ENCODE measurements at regions not wholly inside any gene's neighbourhood (a gene's known extent, or its start where the extent isn't known, plus 50 kb on each side); places are given as distances from the start of the nearest gene placed in this dataset.

DNA sequence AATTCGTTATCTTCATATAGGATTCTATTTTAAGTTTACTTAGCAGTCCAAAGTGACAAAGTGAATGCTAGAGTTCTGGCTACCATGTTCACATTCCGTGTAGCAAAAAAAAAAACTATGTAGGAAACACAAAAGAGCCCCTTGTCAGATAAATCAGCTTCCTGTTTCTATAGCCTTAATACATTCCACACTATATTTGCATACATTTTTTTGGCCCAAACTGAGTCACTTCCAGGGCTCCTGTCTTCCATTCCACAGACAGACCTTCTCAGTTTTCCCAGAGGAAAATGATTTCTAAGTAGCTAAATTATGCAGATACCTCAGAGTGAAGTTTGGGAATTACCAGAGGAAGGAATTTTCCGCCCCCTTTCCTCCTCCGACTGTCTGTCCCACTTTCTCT, 841.9 kb upstream of the HS3ST1 start:
- intact Hi-C loops (cut with DNase I), result no loop called here
- Histone ChIP-seq H3K9me3 (no peaks in the 10 kb centered on the region), H3K36me3 (ENCODE audit: insufficient read depth in 1 of 2, low read depth in 1 of 2) (no peaks in the 10 kb centered on the region), H3K27ac (no peak overlapping the region), H3K27me3 (ENCODE audit: insufficient read depth in 3 of 3, low read length in 2 of 3) (no peaks in the 10 kb centered on the region), H3K4me1 (no peaks in the 10 kb centered on the region), H3K4me3 (no peak overlapping the region)
- 29 to 38% (median 29%) methylated on average over 4 of the region's 4 CpGs for WGBS, 3 donors
- ATAC-seq (no peak), DNase-seq (no peak)
- no peak for TF ChIP-seq CTCF (IDR thresholded peaks at IDR 0.05)

DNA sequence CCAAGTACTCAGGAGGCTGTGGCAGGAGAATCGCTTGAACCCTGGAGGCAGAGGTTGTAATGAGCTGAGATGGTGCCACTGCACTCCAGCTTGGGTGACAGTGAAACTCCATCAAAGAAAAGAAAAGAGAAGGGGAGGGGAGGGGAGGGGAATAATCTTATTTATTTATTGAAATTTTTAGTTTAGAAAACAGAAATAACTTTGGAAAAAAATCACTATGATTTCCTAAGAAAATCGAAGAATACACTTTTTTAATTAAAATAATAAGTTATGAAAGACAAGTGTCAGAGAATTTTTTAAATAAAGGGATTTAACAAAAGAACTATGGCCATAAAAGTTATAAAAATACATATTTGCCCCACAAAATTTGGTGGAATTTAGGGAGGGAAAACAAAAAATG, 836.9 kb upstream of the HS3ST1 start:
- H3K9me3 ChIP-seq, result peaks cover 2% of the 10 kb centered on the region
- no peak for TF ChIP-seq CTCF (IDR thresholded peaks at IDR 0.05)
- no peaks in the 10 kb centered on the region for H3K36me3 ChIP-seq (ENCODE audit: insufficient read depth in 1 of 2, low read depth in 1 of 2)
- no peak overlapping the region for H3K4me3 ChIP-seq
- H3K27me3 ChIP-seq (ENCODE audit: insufficient read depth in 3 of 3, low read length in 2 of 3), result no peaks in the 10 kb centered on the region
- intact Hi-C loops (cut with DNase I), result no loop called here
- DNase-seq, result no peak
- 84% methylated on average over 2 of the region's 2 CpGs for WGBS, 3 donors
- no peak overlapping the region for H3K27ac ChIP-seq
- ATAC-seq, result no peak
- no peaks in the 10 kb centered on the region for H3K4me1 ChIP-seq

GRCh38 chr4:12260453-12260852, 831.8 kb upstream of the HS3ST1 start:
- DNase-seq, result no peak
- Histone ChIP-seq H3K27me3 (ENCODE audit: insufficient read depth in 3 of 3, low read length in 2 of 3) (no peaks in the 10 kb centered on the region), H3K4me3 (no peak overlapping the region), H3K27ac (no peak overlapping the region), H3K36me3 (ENCODE audit: insufficient read depth in 1 of 2, low read depth in 1 of 2) (no peaks in the 10 kb centered on the region), H3K9me3 (peaks cover 2% of the 10 kb centered on the region), H3K4me1 (no peaks in the 10 kb centered on the region)
- intact Hi-C loops (cut with DNase I), result no loop called here
- 89 to 95% (median 92%) methylated on average over 3 of the region's 3 CpGs for WGBS, 3 donors
- ATAC-seq, result no peak
- TF ChIP-seq CTCF (IDR thresholded peaks at IDR 0.05), result no peak

DNA sequence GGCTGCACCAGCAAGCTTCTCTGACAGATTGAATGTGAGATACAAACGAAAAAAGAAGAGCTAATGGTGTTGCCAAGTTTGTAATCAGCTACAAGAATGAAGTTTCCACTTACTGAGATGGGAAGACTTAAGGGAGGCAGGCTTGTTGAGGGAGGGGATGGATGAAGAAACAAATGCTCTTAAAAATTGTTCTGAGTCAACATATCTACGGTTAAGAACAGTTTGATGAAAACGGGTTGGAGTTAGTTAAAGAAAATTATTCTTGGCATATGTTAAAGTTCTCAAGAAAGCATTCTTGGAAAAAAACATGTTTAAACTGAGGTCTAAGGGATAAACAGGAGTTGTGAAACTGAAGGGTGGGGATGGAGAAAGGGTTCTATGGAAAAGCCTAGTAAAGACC, 816.3 kb upstream of the HS3ST1 start:
- no peak for TF ChIP-seq CTCF (IDR thresholded peaks at IDR 0.05)
- H3K27ac ChIP-seq, result no peak overlapping the region
- DNase-seq, result no peak
- H3K27me3 ChIP-seq (ENCODE audit: insufficient read depth in 3 of 3, low read length in 2 of 3), result no peaks in the 10 kb centered on the region
- intact Hi-C loops (cut with DNase I), result no loop called here
- no peaks in the 10 kb centered on the region for H3K9me3 ChIP-seq
- WGBS, 3 donors, result 34 to 59% (median 51%) methylated on average over 3 of the region's 3 CpGs
- H3K4me1 ChIP-seq, result no peaks in the 10 kb centered on the region
- no peaks in the 10 kb centered on the region for H3K36me3 ChIP-seq (ENCODE audit: insufficient read depth in 1 of 2, low read depth in 1 of 2)
- H3K4me3 ChIP-seq, result no peak overlapping the region
- no peak for ATAC-seq

DNA sequence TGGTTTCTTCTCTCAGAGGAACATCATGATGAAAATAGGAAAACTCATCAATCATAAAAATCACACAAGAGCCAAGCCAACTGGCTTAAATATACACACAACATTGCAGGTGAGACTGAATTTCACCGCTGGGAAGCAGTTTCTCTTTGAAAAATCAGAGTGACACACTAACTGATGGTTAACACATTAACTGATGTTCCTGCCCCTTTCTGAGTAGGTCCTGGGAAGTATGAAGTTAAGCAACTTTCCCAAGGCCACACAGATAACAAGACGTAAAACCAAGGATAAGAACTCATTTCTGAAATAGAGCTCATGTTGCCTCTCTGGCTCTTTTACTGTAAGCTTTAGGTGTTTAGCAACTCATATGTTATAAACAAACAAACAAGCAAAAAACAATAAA, 813.7 kb upstream of the HS3ST1 start:
- 79 to 88% (median 84%) methylated on average over 2 of the region's 2 CpGs for whole genome bisulfite sequencing, 3 donors
- H3K27ac ChIP-seq, result no peak overlapping the region
- ATAC-seq, result no peak
- H3K4me1 ChIP-seq, result no peaks in the 10 kb centered on the region
- no peaks in the 10 kb centered on the region for H3K9me3 ChIP-seq
- H3K36me3 ChIP-seq (ENCODE audit: insufficient read depth in 1 of 2, low read depth in 1 of 2), result no peaks in the 10 kb centered on the region
- no peak for TF ChIP-seq CTCF (IDR thresholded peaks at IDR 0.05)
- no peak overlapping the region for H3K4me3 ChIP-seq
- DNase-seq, result no peak
- no peaks in the 10 kb centered on the region for H3K27me3 ChIP-seq (ENCODE audit: insufficient read depth in 3 of 3, low read length in 2 of 3)
- intact Hi-C loops (cut with DNase I), result no loop called here
